NCI-H510A (cell line): ENCODE measurements at regions not wholly inside any gene's neighbourhood (a gene's known extent, or its start where the extent isn't known, plus 50 kb on each side); places are given as distances from the start of the nearest gene placed in this dataset.
A peak's percentile ranks its signal among the peaks of the same experiment; 100 is the strongest.

Experiments
- DNase-seq: peaks from one replicate; lab custom pipeline; 2025; lab: John Stamatoyannopoulos, UW

GRCh38 chr4:149296503-149296902, 519.1 kb downstream of the IQCM start:
- no peak for DNase-seq

- no peak for DNase-seq
Measured at GRCh38 chr4:149296084-149296483, 519.6 kb downstream of the IQCM start.

GRCh38 chr4:149294601-149295000, 521.0 kb downstream of the IQCM start:
- no peak for DNase-seq

- DNase-seq: no peak
Measured at GRCh38 chr4:149293046-149293649, 522.5 kb downstream of the IQCM start.

- no peak for DNase-seq
Measured at GRCh38 chr4:149292425-149293007, 523.1 kb downstream of the IQCM start.

GRCh38 chr4:149291463-149291862, 524.2 kb downstream of the IQCM start:
- no peak for DNase-seq

- DNase-seq: no peak
Measured at GRCh38 chr4:149280806-149281205, 534.8 kb downstream of the IQCM start.

DNA sequence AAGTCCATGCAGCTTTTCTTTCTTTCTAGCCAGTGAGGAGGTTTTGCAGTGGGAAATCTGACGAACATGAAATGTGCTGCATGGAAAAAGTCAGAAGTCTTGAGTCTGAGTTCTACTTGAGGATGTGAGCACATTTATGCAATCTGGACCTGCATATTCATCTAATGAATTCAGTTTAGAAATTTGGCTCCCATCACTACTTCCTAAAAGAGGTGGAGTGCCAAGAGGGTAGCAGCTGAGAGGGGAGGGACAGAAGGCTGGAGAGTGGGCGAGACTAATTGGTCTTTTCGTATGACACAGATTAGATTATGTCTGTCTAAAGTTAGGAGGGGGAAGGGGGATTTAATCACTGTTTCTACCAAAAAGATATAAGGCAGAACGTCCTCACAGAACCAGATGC, 535.9 kb downstream of the IQCM start:
- no peak for DNase-seq

GRCh38 chr4:149279331-149279730, 536.3 kb downstream of the IQCM start:
- DNase-seq: no peak

DNA sequence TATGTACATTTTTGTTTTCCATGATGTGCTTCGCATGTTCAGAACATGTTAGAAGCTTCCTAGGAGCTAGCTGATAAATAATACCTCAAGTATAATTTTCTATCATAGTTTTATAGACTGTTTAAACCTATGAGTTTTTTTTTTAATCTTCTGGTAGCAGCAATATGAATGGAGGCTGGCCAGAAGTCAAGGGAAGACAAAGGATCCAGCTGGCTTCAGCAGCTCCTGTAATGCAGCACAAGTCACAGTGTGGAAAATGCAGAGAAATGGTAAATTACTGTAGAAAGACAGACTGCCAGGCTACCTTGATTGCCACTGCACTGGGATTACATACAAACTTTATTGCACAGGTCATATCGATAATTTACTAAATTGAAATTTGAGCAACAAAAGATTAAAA, 537.9 kb downstream of the IQCM start:
- DNase-seq: no peak

DNA sequence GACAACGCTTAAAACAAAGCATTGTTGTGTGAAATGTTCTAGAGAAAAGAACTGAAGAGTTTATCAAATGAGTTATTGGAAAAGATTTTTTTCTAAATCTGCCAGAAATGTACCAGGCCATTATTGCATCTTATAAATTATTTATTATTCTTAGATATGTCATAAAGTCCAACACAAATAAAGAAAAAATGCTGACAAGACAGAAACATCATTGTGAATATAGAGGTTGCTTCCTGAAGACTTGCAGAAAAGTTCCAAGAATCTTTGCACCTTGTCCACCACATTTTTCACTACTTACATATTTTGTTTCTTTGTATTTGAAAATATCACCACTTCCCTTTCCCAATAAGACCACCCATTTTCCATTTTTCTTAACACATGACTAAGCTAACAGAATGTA, 545.8 kb downstream of the IQCM start:
- no peak for DNase-seq

DNA sequence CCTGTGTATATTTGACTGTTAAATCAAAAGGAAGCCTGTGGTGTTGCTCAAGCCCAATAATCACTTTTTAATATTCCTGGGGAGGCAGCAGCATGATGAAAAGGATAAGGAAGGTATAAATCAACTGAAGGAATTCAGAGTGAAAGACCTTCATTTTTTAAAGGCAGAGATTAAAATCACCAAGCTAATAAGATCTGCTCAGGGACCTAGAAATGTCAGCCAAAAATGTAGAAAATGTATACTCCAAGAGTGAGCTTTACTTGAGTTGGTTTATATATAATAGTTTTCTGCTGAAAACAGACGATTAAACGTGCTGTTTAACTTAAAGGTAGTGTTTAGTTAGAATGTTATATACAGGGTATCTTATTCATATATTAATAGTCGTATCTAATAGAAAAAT, 549.3 kb downstream of the IQCM start:
- DNase-seq: no peak

- no peak for DNase-seq
Measured at GRCh38 chr4:149265645-149266044, 550.0 kb downstream of the IQCM start.

GRCh38 chr4:149264093-149264733, 551.4 kb downstream of the IQCM start:
- DNase-seq: peak; percentile 0

GRCh38 chr4:149248191-149248764, 567.4 kb downstream of the IQCM start:
- DNase-seq: no peak

GRCh38 chr4:149247164-149247563, 568.5 kb downstream of the IQCM start:
- no peak for DNase-seq

GRCh38 chr4:149245333-149245732, 570.3 kb downstream of the IQCM start:
- no peak for DNase-seq

DNA sequence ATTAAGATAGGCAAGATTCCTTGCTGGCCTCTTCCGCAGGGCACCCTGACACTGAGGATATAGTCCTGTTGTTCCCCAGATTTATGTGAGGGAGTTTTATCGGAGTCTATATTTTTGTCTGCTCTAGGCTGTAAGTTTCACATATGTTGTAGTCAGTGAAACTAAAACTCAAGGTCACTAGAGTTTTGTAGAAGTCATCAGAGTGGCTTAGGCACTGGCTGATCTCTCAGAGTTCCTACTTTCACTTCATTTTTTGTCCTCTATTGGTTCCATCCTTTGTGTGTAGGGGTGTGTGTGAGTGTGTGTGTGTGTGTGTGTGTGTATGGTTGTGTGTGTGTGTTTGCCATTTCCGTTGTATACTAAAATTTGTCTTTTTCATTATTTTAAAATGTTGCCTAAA, 577.5 kb downstream of the IQCM start:
- no peak for DNase-seq

DNA sequence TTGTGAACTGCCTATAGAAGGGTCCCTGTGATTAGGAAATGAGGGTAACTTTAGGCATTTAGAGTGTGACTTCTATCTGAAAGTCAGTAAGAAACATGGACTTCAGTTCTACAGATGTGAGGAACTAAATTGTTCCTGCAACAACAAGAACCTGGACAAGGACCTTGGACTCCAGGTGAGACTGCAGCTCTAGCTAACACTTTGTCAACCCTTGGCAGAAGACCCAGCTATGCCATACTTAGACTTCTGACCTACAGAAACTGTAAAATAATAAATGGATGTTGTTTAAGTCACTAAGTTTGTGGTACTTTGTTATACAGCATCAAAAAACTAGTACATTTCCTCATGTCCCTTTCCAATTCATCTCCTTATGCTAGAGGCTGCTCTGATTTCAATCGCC, 580.8 kb downstream of the IQCM start:
- DNase-seq: no peak

- DNase-seq: no peak
Measured at GRCh38 chr4:149223659-149224058, 592.0 kb downstream of the IQCM start.

- DNase-seq: no peak
Measured at GRCh38 chr4:149218672-149219071, 597.0 kb downstream of the IQCM start.

DNA sequence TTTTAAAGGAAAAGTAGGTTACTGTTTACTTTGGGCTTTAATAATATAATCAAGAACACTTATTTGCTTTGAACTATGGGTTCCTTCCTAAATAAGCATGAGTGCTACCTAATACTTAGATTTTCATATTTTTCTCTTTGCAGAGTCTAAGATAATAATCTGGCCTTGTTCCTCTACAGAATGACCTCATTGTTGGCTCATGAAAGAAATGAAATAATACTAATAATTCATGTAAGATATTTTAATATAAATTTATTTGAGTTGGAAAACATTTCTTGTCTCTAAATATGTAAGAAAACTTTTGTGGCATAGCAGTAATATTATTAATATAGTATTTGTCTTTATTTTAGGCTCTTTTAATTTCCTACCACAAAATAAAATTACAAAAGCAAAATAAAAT, 601.3 kb downstream of the IQCM start:
- no peak for DNase-seq

GRCh38 chr4:149211876-149212275, 603.8 kb downstream of the IQCM start:
- DNase-seq: no peak
